ENCODE measurements at regions not wholly inside any gene's neighbourhood (a gene's known extent, or its start where the extent isn't known, plus 50 kb on each side); places are given as distances from the start of the nearest gene placed in this dataset.

GRCh38 chr3:148625095-148625736 is 72.5 kb upstream of the AGTR1 start:
- DNase-seq (ENCODE audit: low read depth in 2 of 2) = no peak

DNA sequence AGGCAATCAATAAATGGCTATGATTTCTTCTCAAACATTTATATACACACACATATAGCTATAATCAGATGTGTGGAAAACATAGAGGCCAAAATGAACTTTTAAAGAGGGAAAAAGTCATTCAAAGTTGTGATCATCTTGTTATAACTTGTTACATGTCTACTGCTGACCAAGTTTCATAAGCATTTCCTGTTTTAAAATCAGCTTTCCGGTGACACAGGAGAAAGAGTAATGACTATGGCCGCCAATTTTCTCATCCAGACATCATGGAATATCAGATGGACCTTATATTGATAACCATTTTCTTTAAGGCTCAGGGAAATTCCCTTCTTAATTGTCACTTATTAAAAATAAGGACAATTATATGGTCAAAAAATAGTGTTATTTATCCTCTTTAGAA is 71.7 kb upstream of the AGTR1 start:
- no peak for DNase-seq (ENCODE audit: low read depth in 2 of 2)

DNA sequence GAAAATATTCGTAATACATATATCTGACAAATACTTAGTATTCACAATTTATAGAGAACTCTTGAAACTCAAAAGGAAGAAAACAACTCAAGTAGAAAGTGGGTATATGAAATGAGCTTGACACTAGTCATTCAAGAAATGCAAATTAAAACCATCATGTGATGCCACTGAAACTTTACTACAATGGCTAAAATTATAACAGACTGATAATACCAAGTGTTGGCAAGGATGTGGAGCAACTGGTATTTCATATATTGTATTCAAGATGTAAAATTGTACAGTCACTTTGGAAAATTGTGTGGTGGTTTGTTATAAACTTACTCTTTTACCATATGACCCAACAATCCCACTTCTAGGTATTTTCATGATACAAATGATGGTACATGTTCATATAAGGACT is 68.7 kb upstream of the AGTR1 start:
- no peak for DNase-seq (ENCODE audit: low read depth in 2 of 2)

GRCh38 chr3:148631124-148631903 is 66.4 kb upstream of the AGTR1 start:
- DNase-seq (ENCODE audit: low read depth in 2 of 2) = peak in 1 of 2 donors; percentile 17

- DNase-seq (ENCODE audit: low read depth in 2 of 2) = no peak
Observed at GRCh38 chr3:148641722-148642121, 56.0 kb upstream of the AGTR1 start.

DNA sequence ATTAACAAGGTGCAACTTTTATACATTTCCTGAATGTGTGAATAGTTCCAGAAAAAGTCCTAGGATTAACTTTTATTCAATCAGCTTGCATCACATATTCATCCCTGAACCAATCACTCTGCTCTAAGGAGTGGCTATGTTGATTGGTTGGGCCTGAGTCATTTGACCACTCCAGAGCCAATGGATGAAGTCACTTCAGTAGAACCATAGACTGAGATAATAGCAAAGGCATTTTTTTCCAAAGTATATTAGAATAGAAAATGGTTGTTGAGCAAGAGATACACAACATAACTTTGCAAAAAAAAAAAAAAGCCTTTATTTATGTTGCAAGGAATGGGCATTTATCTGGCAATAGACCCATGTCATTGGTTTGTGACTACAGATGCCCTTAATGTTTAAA is 55.5 kb upstream of the AGTR1 start:
- no peak for DNase-seq (ENCODE audit: low read depth in 2 of 2)

- no peak for DNase-seq (ENCODE audit: low read depth in 2 of 2)
Observed at GRCh38 chr3:148642616-148643015, 55.1 kb upstream of the AGTR1 start.

- DNase-seq (ENCODE audit: low read depth in 2 of 2) = no peak
Observed at GRCh38 chr3:148643389-148643840, 54.3 kb upstream of the AGTR1 start.

GRCh38 chr3:148646126-148646665 is 51.5 kb upstream of the AGTR1 start:
- DNase-seq (ENCODE audit: low read depth in 2 of 2) = no peak

Measured in dermis microvascular lymphatic vessel endothelial cell (primary cell).